Left lobe of liver (tissue), 2 donors: ENCODE measurements at regions not wholly inside any gene's neighbourhood (a gene's known extent, or its start where the extent isn't known, plus 50 kb on each side); places are given as distances from the start of the nearest gene placed in this dataset.

Experiments
- ATAC-seq: fragments of 200-7000 bp; cut with Tn5 transposase; one replicate; pipeline ENCODE4 v1.9.1; 2020; ENCODE audit warnings: mild to moderate bottlenecking, moderate library complexity
- DNase-seq: peaks from one replicate; pipeline ENCODE4 v3.0.0-alpha.2; 2020; ENCODE audit warnings: low spot score
- donor health status: DM: no; HTN: no; CAD: no; lungs with moderate emphysema.
- donor health status: DM: no; HTN: yes; CAD: no.

- no peak for ATAC-seq
- DNase-seq: no peak
These were observed 139.1 kb upstream of the GMDS start for GRCh38 chr6:2384528-2384927.

DNA sequence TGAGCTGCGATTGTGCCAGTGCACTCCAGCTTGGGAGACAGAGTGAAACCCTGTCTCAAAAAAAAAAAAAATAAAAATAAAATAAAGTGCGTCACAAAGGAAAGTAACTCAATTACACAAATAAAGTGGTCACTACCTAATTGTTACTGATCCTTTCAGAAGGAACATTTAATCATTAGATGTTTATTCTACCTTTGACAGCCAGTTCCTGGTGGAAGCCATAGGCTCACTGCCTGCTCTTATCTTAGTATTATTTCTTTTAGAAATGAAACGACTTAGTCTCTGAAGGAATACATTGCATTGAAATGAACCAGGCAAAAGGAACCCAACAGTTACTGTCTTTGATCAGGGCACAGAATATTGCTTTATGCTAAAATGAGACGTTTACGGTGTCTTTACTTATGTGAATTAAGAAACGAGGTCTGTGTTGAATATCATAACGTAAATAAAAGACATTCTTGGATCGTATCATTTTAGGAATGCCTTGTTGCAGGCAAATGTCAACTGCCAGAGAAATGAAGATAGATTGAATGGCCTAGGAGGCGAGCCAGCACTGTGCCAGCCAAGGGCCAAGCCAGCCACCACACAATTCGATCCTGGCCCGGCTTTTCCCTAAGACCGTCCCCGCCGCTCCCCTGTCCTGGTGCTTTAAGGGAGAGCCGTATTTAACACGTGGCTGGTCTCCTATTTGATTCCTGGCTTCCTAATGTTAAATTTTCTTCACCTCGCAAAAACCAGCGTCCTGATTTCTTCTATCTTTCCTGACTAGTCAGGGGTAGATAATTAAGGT, 136.7 kb upstream of the GMDS start:
- no peak for ATAC-seq
- DNase-seq: no peak

DNA sequence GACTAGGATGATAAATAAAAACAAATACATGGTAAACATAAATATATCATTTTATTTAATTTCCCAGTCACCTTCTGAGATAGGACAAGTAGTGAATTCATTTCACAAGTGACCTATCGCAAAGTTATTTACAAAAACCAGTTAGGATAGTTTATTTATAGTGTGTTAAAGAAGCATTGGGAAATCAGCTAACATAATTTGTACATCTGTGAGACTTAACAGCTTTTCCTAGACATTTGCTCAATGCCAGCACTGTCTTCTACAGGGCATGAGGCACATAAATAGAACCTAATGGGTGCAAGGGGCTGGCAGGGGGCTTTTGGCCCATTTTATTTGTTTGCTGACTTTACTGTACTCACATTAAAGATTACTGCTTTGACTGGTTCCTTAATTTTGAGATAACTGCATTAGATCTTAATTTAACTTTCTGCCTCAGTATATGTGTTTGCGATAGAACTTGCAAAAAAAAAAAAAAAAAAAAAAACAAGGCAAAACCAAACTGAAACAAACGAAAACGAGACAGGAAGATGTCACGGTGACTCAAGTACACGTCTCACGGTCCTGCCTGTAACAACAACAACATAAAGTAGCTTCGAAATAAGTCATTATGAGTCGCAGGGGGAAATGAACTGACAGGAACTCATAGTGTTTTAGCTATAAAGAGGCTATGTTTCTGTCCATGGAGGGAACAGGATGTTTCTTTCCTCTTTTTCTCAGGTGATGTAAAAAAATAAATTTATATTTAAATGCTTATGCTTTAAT, 133.7 kb upstream of the GMDS start:
- ATAC-seq (no peak), DNase-seq (no peak)

- ATAC-seq (no peak), DNase-seq (no peak)
These were observed 132.7 kb upstream of the GMDS start for GRCh38 chr6:2378046-2378657.

DNA sequence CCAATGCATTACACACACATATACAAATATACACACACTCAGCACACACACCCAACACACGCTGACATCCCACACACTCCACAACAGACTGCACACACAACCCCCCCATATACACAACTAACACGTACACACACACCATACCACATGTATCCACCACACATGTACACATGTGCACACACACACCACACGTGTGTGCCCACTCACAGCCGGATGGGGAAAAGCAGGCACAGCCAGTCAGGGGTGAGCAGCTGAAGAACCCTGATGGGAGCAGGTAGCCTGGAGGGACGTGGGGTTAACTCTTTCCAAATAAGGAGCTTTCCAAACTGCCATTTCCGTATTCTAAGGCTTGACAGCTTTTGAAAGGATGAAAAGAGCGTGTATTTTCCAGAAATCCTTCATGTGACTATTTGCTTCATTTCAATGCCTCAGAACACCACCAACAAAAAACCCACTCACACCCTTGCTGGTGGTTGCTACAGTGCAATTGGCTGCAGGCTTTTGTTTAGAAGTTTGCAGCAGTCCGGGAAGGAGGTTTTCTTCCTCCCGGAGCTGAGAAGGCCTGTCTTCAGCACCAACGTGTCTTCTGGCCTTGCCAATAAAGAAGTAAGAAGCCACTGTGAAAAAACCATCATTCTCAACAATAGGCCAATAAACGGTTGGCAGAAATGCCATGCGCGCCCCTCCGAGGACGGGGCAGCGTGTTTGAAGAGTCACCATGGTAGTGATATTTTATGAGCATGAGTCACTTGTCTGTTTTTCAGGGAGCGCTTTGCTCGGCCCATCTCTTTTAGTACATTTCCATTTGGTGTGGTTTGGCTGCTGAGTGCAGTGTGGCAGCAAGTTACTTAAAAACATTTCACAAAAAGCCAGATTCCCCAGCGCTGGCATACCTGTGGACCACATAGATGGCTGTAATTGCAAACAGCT, 131.3 kb upstream of the GMDS start:
- DNase-seq (no peak), ATAC-seq (no peak)

DNA sequence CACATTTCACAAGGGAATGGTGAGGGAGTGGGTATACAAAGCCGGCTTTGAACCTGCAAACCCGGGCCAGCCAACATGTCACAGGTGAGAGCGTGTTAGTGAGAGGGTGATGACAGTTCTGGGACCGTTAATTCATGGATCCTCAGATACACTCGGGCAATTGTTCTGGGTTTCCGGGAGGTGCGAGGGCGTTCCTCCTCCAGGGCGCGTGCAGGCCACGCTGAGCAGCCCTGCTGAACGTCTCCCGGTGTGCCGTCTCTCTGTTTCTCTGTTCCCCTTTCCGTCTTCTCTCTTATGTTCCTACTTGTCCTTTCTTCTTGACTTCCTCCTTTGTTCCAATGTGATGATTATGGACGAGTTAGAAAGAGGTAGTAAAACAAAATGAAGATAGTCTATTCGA, 130.0 kb upstream of the GMDS start:
- no peak for ATAC-seq

GRCh38 chr6:2369606-2370005, 124.2 kb upstream of the GMDS start:
- no peak for ATAC-seq
- DNase-seq: no peak

More for the DNA sequence above, 130.0 kb upstream of the GMDS start:
- DNase-seq: no peak

DNA sequence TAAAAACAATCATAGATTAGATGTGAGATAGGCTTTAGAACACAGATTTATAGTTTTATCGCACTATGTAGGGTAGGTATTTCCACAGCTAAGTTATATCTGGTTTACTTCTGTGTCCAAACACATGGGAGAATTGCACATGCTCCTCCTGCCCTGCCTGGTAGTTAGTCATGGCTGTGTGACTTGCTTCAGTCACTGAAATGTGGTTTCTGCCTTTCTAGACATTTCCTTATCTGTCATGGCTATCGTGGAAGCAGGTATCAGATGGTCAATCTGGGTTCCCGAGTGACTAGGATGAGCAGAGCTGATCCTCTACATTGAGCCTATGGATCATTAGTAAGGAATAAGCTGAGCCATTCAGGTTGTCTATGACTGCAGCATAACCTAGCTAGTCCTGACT, 117.8 kb upstream of the GMDS start:
- ATAC-seq: no peak

DNA sequence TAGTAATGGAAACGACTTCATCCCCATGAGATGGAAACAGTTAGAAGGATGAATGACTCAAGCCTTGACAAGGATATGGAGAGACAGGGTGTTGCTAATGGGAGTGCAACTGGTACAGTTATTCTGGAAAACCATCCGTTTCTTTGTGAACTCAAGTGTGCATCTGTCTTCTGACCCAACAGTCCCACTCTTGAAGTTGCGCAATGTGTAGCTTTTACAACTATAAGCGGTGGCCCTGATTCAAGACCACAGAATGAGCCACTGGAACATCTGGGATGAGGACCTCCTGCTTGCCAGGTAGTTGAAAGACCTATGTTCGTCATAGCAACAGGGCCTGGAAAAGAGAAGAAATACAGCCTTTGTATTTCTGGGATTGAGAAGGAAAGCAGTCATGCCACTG, 115.8 kb upstream of the GMDS start:
- no peak for ATAC-seq

More for the DNA sequence above, 117.8 kb upstream of the GMDS start:
- DNase-seq: no peak

DNA sequence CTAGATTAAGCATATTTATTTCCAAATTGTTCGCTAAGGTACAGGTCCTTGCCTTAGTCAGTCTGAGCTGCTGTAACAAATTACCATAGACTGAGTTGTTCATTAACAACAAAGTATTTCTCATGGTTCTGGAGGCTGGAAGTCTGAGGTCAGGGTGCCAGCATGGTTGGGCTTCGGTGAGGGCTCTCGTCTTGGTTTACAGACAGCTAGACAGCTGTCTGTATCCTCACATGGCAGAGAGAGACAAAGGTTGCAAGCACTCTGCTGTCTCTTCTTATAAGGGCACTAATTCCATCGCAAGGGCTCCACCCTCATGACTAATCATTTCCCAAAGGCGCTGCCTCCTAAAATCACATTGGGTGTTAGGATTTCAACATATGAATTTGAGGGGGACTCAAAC, 115.3 kb upstream of the GMDS start:
- no peak for ATAC-seq
- no peak for DNase-seq

More for the DNA sequence above, 115.8 kb upstream of the GMDS start:
- DNase-seq: no peak

DNA sequence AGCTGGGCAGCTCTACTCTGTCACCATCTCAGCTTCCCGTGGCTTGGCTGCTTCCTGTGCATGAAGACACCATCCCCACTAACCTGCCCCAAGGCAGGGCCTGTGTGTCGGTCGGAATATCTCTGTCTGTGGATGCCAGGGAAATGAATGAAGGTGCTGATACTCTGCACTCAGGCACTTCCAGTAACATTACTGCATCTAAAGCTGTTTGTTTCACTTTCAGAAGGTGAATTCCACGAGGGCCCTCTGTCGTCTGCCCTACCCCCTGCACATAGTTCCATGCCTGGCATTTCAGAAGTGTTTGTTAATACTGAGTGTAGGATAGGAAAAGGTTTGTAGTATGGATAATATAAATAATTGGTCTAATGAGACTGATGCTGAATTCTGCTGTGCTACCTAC, 114.7 kb upstream of the GMDS start:
- ATAC-seq (no peak), DNase-seq (no peak)

DNA sequence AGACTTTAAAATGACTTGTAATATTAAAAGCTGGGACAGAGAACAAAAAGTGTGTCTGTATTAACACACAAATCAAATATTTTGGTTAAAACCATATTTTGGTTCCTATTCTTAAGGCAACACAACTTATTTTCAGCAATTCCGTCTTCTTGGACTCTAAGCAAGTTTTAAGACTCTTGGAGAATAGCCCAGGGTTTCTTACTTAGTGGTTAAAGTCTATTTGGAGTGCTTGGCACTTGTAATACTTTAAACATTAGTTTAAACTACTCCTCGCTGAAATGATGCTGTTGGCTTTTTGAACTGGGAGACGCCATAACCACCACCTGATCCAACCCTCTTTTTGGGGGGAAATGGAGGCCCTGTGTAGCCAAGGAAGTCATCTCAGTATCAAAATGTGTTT, 109.7 kb upstream of the GMDS start:
- ATAC-seq (no peak), DNase-seq (no peak)

- DNase-seq (no peak), ATAC-seq (no peak)
These were observed 108.7 kb upstream of the GMDS start for GRCh38 chr6:2354138-2354491.

DNA sequence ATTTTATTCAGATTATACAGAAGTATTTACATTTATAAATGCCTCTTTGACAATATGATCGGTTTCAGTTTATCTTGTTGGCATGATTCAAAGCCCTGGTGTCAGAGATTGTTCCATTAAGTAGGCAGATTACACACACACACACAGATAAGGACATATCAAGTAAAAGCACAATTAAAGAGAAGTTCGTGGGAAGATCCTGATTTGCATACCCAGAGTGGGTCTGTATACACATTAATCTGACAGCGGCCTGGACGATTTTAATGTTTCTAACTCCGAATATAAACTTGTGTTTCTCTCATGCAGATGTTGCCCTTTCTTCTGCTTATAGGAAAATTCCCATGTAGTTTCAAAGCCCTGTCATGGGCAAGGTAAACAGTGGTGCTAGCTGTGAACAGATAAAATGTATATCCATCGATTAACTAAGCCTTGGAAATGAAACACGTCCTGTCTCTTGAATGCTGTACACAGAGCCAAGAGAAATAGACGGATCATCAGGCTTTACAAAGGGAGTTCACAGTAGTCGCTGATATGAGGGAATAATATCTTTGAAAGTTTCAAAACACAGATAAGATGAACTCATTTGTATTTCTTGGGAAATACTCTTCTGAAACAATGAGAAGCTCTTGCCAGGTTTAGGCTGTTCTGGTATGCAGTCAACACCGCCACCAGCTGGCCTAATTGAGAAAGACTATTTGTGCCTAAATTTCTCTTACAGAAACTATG, 108.2 kb upstream of the GMDS start:
- DNase-seq: peak; percentile 59

DNA sequence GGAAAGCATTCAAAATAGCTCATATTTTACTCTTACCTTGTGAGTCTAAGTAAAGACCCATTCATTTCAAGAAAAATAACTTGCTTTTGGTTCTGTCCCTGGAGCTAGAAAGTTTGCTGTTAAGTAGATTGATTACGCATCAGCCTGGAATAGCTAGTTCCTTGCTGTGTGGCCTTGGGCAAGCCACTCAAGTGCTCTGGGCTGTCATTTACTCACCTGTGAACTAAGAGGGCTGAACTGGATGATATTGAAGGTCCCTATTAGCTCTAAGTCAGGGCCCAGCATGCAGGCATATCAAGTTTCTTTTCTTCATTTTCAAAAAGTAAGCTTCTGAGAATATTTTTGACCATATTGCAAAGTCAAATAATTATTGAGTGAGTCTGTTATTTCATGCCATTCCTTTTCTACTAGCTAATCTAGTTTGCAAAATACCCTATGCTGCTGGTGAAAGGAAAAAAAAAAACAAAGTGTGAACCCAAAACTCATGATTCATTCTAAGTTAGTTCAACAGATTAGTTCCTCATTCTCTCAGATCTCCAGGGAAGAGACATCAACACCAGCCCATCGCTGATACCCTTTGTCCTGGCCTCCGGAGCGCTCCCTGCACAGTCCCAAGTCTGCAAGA, 106.5 kb upstream of the GMDS start:
- DNase-seq (no peak), ATAC-seq (no peak)

More for the DNA sequence above, 108.2 kb upstream of the GMDS start:
- ATAC-seq: peak; percentile 94

GRCh38 chr6:2351090-2351489, 105.7 kb upstream of the GMDS start:
- DNase-seq (no peak), ATAC-seq (no peak)

DNA sequence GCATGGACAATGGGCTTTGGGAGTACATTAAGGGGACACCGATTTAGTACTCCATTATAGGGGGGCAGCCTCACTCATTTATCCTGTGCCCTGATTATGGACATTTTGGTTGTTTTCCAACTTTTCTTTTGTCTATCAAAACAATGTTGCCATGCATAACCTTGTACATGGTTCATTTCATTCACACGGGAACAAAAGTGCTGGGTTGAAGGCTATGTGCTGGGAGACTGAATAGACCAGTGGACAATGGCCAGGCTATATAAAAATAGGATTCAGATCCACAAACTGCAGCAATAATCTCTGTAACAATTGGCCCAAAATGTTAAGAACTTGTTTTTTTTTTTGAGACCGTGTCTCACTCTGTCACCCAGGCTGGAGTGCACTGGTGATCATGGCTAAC, 100.7 kb upstream of the GMDS start:
- DNase-seq (no peak), ATAC-seq (no peak)

DNA sequence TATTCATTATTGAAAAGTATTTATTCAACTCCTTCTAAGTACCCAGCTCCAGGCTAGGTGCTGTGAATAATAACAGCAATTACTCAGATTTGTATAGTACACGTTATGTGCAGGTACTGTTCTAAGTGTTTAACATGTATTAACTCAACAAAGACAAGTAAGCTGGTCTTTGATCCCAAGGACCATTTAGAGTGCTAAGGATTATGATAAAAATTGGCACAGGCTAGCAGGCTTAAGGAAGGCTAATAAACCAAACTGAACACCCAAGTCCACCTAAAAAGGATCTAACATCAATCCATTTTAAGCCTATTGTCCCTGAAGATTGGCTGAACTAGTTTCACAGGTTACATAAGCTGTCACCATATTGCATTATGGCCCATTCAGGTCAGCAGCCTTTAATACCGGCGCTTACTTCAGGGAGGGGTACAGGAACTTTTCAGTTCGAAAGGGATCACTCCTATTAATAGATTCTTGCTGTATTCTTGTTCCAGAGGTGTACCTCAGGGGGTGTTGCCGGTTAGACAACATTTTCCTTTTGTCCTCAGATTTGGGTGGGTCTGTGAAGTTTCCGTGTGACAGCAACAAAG, 99.0 kb upstream of the GMDS start:
- ATAC-seq (no peak), DNase-seq (no peak)

- no peak for DNase-seq
- ATAC-seq: no peak
These were observed 82.2 kb upstream of the GMDS start for GRCh38 chr6:2327591-2327990.
